ENCODE measurements at regions not wholly inside any gene's neighbourhood (a gene's known extent, or its start where the extent isn't known, plus 50 kb on each side); places are given as distances from the start of the nearest gene placed in this dataset.

DNA sequence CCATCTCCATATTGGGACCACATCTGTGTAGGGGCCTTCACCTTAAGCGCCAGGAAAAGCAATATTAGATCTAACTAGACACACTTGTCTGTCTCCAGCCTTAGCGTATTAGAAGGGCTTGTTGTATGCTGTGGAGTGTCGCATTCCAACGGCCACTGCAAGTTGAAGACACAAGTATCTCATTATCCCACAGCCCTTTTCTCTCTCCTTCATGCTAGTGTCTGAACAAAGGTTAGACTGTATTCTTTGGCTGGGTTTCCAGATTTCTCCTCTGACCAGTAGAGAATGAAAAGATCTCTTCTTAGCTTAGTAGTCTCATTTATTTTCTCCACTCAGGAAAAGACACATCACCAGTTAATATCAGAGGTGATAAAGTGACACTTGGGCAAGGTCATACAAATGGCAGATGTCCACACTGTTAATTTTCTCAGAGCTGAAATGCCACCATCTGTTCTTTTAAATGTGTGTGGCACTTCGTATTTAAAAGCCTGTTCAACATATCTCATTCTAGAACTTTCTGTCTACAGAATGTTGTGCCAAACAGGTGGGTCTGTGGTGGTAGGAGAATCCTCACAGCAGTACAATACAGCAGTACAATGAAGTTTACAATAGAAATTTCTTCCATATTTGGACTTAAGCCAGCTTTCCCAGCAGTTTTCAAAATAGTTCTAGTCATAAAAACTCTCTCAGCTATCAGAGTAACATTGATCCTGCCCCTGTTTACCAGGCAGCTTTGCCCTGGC lies 94.0 kb upstream of the ITGA6 start:
- DNase-seq (ENCODE audit: extremely low read depth, low read depth) = no peak

DNA sequence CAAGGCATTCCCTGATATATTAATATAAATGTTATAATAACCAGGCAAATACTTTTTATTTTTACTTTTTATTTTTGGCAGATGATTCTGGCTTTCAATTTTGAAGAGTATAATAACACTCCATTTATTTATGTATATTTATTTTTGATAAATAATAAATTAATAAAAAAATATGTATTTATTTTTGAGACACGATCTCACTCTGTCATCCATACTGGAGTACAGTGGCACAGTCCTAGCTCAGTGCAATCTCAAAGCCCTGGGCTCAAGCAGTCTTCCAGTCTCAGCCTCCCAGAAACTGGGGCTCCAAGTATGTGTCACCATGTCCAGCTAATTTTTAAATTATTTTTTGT lies 93.4 kb upstream of the ITGA6 start:
- no peak overlapping the region for H3K4me3 ChIP-seq (replicated peaks; ENCODE audit: low read depth, low read length)
- no peak for TF ChIP-seq CTCF (IDR thresholded peaks at IDR 0.05; ENCODE audit: low read depth, low read length, missing control alignments)
- DNase-seq (ENCODE audit: extremely low read depth, low read depth) = no peak

More for the DNA sequence above, 94.0 kb upstream of the ITGA6 start:
- no peak for TF ChIP-seq CTCF (IDR thresholded peaks at IDR 0.05; ENCODE audit: low read depth, low read length, missing control alignments)
- no peak overlapping the region for H3K4me3 ChIP-seq (replicated peaks; ENCODE audit: low read depth, low read length)

- TF ChIP-seq CTCF (IDR thresholded peaks at IDR 0.05; ENCODE audit: low read depth, low read length, missing control alignments) = no peak
- no peak overlapping the region for H3K4me3 ChIP-seq (replicated peaks; ENCODE audit: low read depth, low read length)
- DNase-seq (ENCODE audit: extremely low read depth, low read depth) = no peak
Observed at GRCh38 chr2:172334988-172335387, 92.4 kb upstream of the ITGA6 start.

- no peak for DNase-seq (ENCODE audit: extremely low read depth, low read depth)
- H3K4me3 ChIP-seq (replicated peaks; ENCODE audit: low read depth, low read length) = no peak overlapping the region
- no peak for TF ChIP-seq CTCF (IDR thresholded peaks at IDR 0.05; ENCODE audit: low read depth, low read length, missing control alignments)
Observed at GRCh38 chr2:172335736-172336135, 91.7 kb upstream of the ITGA6 start.

DNA sequence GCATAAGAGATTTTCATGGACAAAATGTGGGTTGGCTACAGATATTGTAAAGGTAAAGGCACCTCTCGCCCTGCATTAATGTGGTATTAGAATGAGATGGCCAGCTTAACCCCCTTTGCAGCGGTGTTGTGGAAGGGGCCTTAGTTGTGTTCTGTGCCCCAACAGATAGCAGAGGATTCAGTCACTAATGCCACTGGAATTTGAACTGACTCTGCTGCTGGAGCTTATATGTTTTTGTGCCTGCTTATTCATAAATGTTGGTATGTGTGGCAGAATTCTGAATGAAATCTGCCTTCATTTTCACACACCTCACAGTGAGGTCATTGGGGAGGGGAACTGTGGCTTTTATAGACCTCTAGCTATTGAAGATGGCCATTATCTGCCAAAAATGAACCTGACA lies 90.7 kb upstream of the ITGA6 start:
- TF ChIP-seq CTCF (IDR thresholded peaks at IDR 0.05; ENCODE audit: low read depth, low read length, missing control alignments) = no peak
- no peak overlapping the region for H3K4me3 ChIP-seq (replicated peaks; ENCODE audit: low read depth, low read length)
- DNase-seq (ENCODE audit: extremely low read depth, low read depth) = no peak

- TF ChIP-seq CTCF (IDR thresholded peaks at IDR 0.05; ENCODE audit: low read depth, low read length, missing control alignments) = no peak
- DNase-seq (ENCODE audit: extremely low read depth, low read depth) = no peak
- no peak overlapping the region for H3K4me3 ChIP-seq (replicated peaks; ENCODE audit: low read depth, low read length)
Observed at GRCh38 chr2:172339371-172340010, 87.9 kb upstream of the ITGA6 start.

All from HFF-Myc (cell line).